A549 (cell line): ENCODE measurements at regions not wholly inside any gene's neighbourhood (a gene's known extent, or its start where the extent isn't known, plus 50 kb on each side); places are given as distances from the start of the nearest gene placed in this dataset.

Experiments
- ATAC-seq, 2 experiments: fragments of 200-7000 bp in 1 of 2; fragments of >200 bp in 1 of 2; cut with Nextera tagmentation in 1 of 2; cut with Tn5 transposase in 1 of 2; 3 replicates each; pipeline versions ENCODE4 v1.8.0 to v1.9.1; 2018 to 2020; ENCODE audit warnings: mild to moderate bottlenecking in 1 of 2, moderate library complexity in 1 of 2
- CTCF ChIA-PET: fragments of 300-600 bp; sonication (Branson Sonifier 250); formaldehyde crosslinking; extraction: SDS; loops from one replicate; lab custom pipeline; 2021; ENCODE audit warnings: antibody characterized with exemption, inconsistent platforms; lab: Yijun Ruan, JAX
- POLR2A ChIA-PET: fragments of 350-600 bp; formaldehyde crosslinking; extraction: SDS; loops from one replicate; lab custom pipeline; 2021; ENCODE audit warnings: antibody characterized with exemption, inconsistent platforms; lab: Yijun Ruan, JAX
- DNase-seq, 2 experiments: peaks; one replicate each; pipeline versions ENCODE4 v3.0.0 to v3.0.0-alpha.2; 2011 to 2016; ENCODE audit warnings: low read depth in 1 of 2, low spot score in 1 of 2
- FAIRE-seq: peaks from 2 replicates; lab custom pipeline; 2011; peaks lifted over from hg19 to GRCh38; lab: Jason Lieb, UNC
- H3K27ac ChIP-seq, 2 experiments: fragments of >200 bp; sonication (Bioruptor Twin); formaldehyde crosslinking; 3 replicates each; pipeline ENCODE4 v1.5.1; 2016 to 2017
- H3K4me1 ChIP-seq: fragments of >200 bp; sonication (Bioruptor Twin); formaldehyde crosslinking; 3 replicates; pipeline ENCODE4 v1.6.1; 2016
- H3K4me2 ChIP-seq: fragments of >200 bp; sonication (Bioruptor Twin); formaldehyde crosslinking; 3 replicates; pipeline ENCODE4 v1.6.1; 2016
- H3K4me3 ChIP-seq: fragments of >200 bp; sonication (Bioruptor Twin); formaldehyde crosslinking; 3 replicates; pipeline ENCODE4 v1.5.1; 2016
- H3K9me3 ChIP-seq: fragments of >200 bp; sonication (Bioruptor Twin); formaldehyde crosslinking; 3 replicates; pipeline ENCODE4 v1.6.1; 2016
- CEBPB ChIP-seq, 2 experiments: fragments of >200 bp in 1 of 2; sonication (Bioruptor Twin) in 1 of 2; formaldehyde crosslinking in 1 of 2; IDR thresholded peaks; 2 replicates each; pipeline ENCODE4 v1.6.1; 2012 to 2016
- CTCF ChIP-seq: fragments of >200 bp; sonication (Bioruptor Twin); formaldehyde crosslinking; IDR thresholded peaks from 3 replicates; pipeline ENCODE4 v1.5.1; 2016
- ELK1 ChIP-seq: fragments of 150-350 bp; IDR thresholded peaks from 2 replicates; pipeline ENCODE4 v1.6.1; 2014; ENCODE audit warnings: low read depth, mild to moderate bottlenecking, low read length
- ESRRA ChIP-seq: fragments of 150-350 bp; IDR thresholded peaks from 2 replicates; pipeline ENCODE4 v1.6.1; 2014; ENCODE audit warnings: mild to moderate bottlenecking, low read length, borderline replicate concordance
- FOXS1 ChIP-seq: fragments of 250-450 bp; sonication (Bioruptor Pico); IDR thresholded peaks from 2 replicates; pipeline ENCODE4 v1.5.0; 2020; ENCODE audit warnings: mild to moderate bottlenecking, moderate library complexity
- HDAC2 ChIP-seq: fragments of 200-600 bp; sonication (generic); IDR thresholded peaks from 2 replicates; pipeline ENCODE4 v1.6.1; 2016
- HMGXB4 ChIP-seq: fragments of 250-450 bp; sonication (Bioruptor Pico); IDR thresholded peaks from 2 replicates; pipeline ENCODE4 v1.5.0; 2021; ENCODE audit warnings: mild to moderate bottlenecking, moderate library complexity, borderline replicate concordance
- HOXB5 ChIP-seq: fragments of 250-450 bp; sonication (Bioruptor Pico); IDR thresholded peaks from 2 replicates; pipeline ENCODE4 v1.5.0; 2020; ENCODE audit warnings: mild to moderate bottlenecking, moderate library complexity
- JUN ChIP-seq, 2 experiments: fragments of >200 bp; sonication (Bioruptor Twin); formaldehyde crosslinking; IDR thresholded peaks; 2 replicates in 1 of 2; 3 replicates in 1 of 2; pipeline ENCODE4 v1.6.1; 2016 to 2017
- JUNB ChIP-seq: fragments of >200 bp; sonication (Bioruptor Twin); formaldehyde crosslinking; IDR thresholded peaks from 2 replicates; pipeline ENCODE4 v1.6.1; 2016
- RARB ChIP-seq: fragments of 250-450 bp; sonication (Bioruptor Pico); IDR thresholded peaks from 2 replicates; pipeline ENCODE4 v1.8.0; 2021; ENCODE audit warnings: mild to moderate bottlenecking, moderate library complexity
- REST ChIP-seq: fragments of 200-600 bp; sonication (generic); IDR thresholded peaks from 2 replicates; pipeline ENCODE4 v1.6.1; 2016; ENCODE audit warnings: antibody characterized with exemption, mild to moderate bottlenecking, moderate library complexity
- ZFP36 ChIP-seq: fragments of 450-650 bp; IDR thresholded peaks from 2 replicates; pipeline ENCODE4 v1.6.1; 2014; ENCODE audit warnings: borderline replicate concordance; ENCODE audit not compliant: partially characterized antibody
- ZNF302 ChIP-seq: fragments of 250-450 bp; sonication (Bioruptor Pico); IDR thresholded peaks from 2 replicates; pipeline ENCODE4 v1.9.0; 2021; ENCODE audit warnings: inconsistent platforms, mild to moderate bottlenecking, moderate library complexity
- ZSCAN20 ChIP-seq: fragments of 250-450 bp; sonication (Bioruptor Pico); IDR thresholded peaks from 2 replicates; pipeline ENCODE4 v1.8.0; 2022; ENCODE audit warnings: mild to moderate bottlenecking, moderate library complexity
- WGBS: methylation state at CpG from one replicate; pipeline ENCODE4 v1.1.6; 2017; ENCODE audit errors: missing lambda C conversion rate; 5-methylcytosine and 5-hydroxymethylcytosine counted together

- Histone ChIP-seq H3K4me3 (no peak overlapping the region), H3K4me2 (no peak overlapping the region), H3K4me1 (no peaks in the 10 kb centered on the region), H3K27ac (no peak overlapping the region), H3K9me3 (no peaks in the 10 kb centered on the region)
- no peak for ATAC-seq
- no peak for FAIRE-seq
- CTCF ChIA-PET: no interaction called here
- DNase-seq: no peak
- POLR2A ChIA-PET: no interaction called here
- TF ChIP-seq ZFP36 (no peak), HMGXB4 (CRISPR knock-in tag) (no peak)
- 41% methylated on average over 2 of the region's 2 CpGs for WGBS
Observed at GRCh38 chr5:30195036-30195435, 998.5 kb upstream of the CDH6 start.

- no peaks in the 10 kb centered on the region for H3K9me3 ChIP-seq
- FAIRE-seq: no peak
- H3K4me3 ChIP-seq: no peak overlapping the region
- POLR2A ChIA-PET: no interaction called here
- H3K4me2 ChIP-seq: no peak overlapping the region
- 52% methylated on average over 5 of the region's 5 CpGs for WGBS
- no peaks in the 10 kb centered on the region for H3K4me1 ChIP-seq
- H3K27ac ChIP-seq: no peak overlapping the region
- no peak for DNase-seq
- ATAC-seq: no peak
- no peak for TF ChIP-seq CTCF
- no peak for TF ChIP-seq FOXS1 (CRISPR knock-in tag)
- no peak for TF ChIP-seq ZFP36
- TF ChIP-seq JUN (IDR thresholded peaks at IDR 0.05): no peak
- no peak for TF ChIP-seq ESRRA
- TF ChIP-seq ELK1: no peak
- CTCF ChIA-PET: no interaction called here
Observed at GRCh38 chr5:30194595-30194994, 998.9 kb upstream of the CDH6 start.

- no peak for DNase-seq
- CTCF ChIA-PET: no interaction called here
- Histone ChIP-seq H3K27ac (no peak overlapping the region), H3K9me3 (no peaks in the 10 kb centered on the region; the same call in 2 of the 3 replicates), H3K4me2 (no peak overlapping the region), H3K4me1 (no peaks in the 10 kb centered on the region), H3K4me3 (no peak overlapping the region)
- POLR2A ChIA-PET: no interaction called here
- no peak for ATAC-seq
- TF ChIP-seq ZSCAN20 (no peak), REST (no peak), HOXB5 (CRISPR knock-in tag) (no peak), HMGXB4 (CRISPR knock-in tag) (no peak), CEBPB (IDR thresholded peaks at IDR 0.05) (no peak), HDAC2 (no peak), ZNF302 (no peak), JUNB (no peak), RARB (CRISPR knock-in tag) (no peak)
- WGBS: 56% methylated on average over 7 of the region's 7 CpGs
- FAIRE-seq: no peak
Observed at GRCh38 chr5:30183795-30184194, 1009.7 kb upstream of the CDH6 start.
